NCI-H2171 (cell line): ENCODE measurements at regions not wholly inside any gene's neighbourhood (a gene's known extent, or its start where the extent isn't known, plus 50 kb on each side); places are given as distances from the start of the nearest gene placed in this dataset.

ENCODE experiments used
- DNase-seq: peaks from one replicate; lab custom pipeline; 2025; lab: John Stamatoyannopoulos, UW

GRCh38 chr16:79651363-79651762 is 50.8 kb upstream of the MAF start:
- DNase-seq, result no peak
